ENCODE measurements at regions not wholly inside any gene's neighbourhood (a gene's known extent, or its start where the extent isn't known, plus 50 kb on each side); places are given as distances from the start of the nearest gene placed in this dataset.
"Not testable (repeated sequence)": the region's sequence is repeated elsewhere in the genome, so short reads cannot be mapped to it uniquely, and the experiment has no call there.

- no peak for DNase-seq
Observed at GRCh38 chr3:194867270-194867983, 181.7 kb downstream of the FAM43A start.

DNA sequence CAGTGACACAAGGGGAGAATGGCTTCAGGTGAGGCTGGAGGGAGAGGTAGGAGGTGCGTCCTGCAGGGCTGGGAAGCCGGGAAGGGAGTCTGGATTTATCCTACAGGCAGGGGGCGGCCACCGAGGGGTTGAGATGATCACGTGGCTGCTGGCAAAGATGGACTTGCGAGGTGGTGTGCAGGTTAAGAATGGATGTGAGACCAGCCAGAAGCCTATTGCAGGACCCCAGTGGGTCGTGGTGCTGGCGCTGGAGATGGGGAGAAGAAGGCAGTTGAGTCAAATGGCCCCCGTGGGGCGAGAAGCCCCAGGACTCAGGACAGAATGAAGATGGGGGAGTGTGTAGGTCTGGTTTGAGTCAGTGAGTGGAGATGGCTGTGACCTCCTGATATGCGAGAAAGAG lies 183.1 kb downstream of the FAM43A start:
- DNase-seq: no peak

DNA sequence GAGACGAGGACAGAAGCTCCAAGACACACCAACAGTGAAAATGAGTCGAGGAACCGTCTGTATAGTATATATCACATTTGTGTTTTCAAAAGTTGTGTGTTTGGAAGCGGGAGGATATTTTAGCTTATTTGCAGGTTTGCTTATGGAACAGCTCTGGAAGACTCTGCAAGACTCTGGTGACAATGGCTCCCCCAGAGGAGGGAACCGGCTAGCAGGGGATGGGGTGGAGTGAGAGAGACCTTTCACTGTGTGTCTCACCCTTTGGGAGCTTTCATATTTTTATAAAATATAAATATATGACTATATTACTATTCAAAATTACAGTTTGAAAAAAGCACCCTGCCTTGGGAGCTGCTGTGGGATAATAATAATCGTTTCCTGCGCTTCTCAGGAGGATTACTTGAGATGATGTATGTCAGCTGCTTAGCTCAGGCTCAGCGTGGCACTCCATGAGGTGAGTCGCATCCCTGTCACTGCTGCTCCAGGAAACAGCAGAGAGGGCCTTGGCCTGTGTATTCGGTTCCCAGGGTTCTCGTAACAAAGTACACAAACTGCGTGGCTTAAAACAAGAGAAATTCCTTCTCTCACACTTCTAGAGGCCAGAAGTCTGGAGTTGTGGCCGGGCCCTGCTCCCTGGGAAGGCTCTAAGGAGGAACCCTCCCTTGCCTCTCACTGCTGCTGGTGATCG lies 183.9 kb downstream of the FAM43A start:
- no peak for DNase-seq

DNA sequence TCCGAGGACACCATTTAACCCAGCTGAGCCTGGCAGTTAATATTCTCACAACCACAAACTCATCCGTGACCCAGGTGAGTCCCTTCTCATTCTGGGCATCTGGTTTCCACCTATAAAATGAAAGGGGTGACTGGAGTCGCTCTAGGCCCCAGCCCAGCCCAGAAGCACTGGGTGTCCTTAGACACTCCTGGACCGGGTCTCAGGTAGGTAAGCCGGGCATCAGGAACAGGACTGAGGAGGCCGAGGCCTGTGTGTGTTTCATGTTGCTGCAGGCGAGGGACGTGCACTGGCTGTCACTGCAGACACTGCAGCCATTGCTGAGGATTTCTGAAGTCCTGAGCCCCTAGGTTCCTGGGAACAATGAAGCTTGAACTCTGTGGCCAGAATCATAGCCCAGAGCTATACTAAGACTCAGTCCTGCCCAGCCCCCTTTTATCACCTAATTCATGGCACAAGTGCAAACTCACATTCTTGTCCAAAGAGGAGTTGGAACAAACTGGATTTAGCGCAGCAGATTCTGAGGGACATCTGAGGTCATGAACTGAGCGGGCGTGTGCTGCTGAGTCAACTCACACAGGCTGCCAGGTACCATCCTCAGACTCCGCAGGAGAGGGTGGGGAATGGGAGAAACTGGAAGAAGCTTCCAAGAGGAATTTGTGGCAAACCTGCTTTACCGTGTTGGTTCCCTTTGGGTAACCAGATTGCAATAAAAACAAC lies 184.9 kb downstream of the FAM43A start:
- no peak for DNase-seq

- DNase-seq: no peak
Observed at GRCh38 chr3:194871143-194871863, 185.6 kb downstream of the FAM43A start.

DNA sequence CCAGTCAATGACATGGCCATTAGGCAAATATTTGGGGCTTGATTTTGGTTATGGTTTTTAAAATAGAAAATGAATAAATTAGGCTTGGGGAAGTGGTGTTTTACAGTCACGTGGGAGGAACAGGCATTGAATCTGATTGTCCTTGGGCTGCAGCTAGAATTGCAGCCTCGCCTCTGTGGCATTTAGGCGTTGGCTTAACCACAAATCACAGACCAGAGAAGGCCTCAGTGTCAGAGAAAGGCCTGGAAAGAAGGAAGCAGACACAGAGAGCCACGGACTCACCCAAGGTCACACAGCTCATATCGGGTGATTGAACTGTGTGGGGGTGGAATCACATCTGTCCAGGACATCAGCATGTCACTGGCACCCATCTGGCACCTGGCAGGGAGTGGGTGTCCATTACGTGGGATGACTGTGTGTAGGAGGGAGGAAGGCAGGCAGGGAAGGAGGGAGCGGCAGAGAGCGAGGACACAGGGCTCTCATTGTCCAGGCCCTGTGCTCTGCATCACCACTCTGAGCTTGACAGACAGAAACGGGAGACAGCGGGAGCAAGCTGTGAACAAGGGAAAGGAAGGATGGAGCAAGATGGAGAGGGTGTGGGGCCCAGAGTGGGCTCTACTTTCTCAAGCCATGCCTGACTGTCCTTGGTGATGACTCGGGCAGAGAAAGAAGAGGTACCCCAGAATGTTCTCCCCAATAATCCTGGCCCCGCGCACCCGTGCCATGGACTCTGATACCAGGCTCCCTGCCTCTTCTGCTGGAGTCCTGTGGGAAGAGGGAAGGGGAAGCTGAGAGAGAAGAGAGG lies 186.4 kb downstream of the FAM43A start:
- no peak for DNase-seq

DNA sequence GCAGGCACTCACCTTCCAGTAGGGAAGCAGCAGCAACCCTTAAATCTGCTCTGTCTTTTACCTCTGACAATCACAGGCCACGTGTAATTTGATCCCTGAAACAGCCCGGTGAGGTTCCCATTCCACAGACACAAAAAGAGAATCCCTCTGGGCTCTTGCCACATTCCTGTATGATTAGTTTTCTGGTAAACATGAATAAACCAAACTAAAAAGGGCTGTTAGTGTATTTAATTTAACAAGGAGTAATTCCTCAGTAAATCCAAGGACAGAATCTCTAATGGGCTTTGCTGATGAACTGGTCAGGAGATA lies 186.9 kb downstream of the FAM43A start:
- DNase-seq: no peak

DNA sequence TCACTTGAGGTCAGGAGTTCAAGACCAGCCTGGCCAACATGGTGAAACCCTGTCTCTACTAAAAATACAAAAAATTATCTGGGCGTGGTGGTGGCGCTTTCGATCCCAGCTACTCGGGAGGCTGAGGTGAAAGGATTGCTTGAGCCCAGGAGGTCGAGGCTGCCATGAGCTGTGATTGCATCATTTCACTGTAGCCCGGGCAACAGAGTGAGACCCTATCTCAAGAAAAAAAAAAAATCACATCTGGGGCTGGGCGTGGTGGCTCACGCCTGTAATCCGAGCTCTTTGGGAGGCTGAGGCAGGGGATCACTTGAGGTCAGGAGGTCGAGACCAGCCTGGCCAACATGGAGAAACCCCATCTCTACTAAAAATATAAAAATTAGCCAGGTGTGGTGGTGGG lies 187.8 kb downstream of the FAM43A start:
- DNase-seq: not testable (repeated sequence)

DNA sequence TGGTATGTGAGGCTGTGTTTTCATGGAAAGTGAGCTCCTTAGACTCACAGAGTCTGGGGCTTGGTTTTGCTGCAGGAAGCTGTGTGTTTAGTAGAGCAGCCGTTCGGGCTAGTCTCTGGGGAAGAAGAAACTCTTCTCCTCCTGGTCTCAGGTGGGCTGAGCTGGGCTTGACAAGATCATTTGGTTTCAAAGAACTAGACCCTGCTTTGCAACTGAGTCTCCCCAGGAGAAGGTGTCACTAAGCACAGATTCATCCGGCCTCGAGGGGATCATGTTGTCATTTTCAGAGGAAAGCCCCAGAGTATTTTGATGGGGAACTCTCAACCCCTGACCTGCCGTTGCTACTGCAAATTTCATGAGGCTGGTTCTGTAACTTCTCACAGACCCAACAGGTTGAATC lies 188.5 kb downstream of the FAM43A start:
- no peak for DNase-seq

GRCh38 chr3:194874783-194875182 lies 189.1 kb downstream of the FAM43A start:
- no peak for DNase-seq

DNA sequence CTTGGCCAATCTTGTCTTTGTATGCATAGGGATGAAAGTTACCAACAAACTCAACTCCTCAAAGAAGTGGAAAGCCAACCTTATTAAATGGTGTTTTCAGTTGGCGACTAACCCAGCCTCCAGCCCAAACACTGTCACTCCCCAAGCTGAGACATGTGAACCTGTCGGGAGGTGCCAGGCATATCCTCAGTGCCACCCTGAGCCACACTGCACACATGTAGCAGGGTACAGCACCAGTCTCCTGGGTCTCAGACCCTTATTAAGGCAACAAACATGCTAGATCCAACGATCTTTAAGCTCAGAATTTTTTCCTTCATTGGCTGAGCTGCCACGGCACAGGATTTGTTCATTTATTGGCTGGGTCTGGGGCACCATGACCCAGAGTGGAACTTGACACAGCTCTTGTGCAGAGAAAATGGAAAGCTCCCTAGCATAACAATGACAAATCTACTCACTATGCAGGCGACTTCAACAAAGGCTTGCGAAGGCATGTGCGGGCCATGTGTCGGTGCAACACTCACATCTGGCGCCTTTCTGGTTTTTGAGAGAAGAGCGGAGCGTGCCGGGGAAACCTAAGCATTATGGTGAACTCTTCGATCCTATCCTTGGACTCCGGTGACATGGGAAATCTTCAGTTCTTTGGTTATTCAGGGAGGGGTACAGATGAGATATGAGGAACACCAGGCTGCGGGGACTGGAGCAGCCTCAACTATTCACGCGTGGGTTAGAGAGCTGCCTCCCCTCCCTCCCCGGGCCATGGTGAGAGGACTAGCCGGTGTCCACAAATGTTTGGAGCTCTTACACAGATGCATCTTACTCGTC lies 190.1 kb downstream of the FAM43A start:
- DNase-seq: no peak

- no peak for DNase-seq
Observed at GRCh38 chr3:194876403-194877095, 190.9 kb downstream of the FAM43A start.

GRCh38 chr3:194877291-194878119 lies 191.8 kb downstream of the FAM43A start:
- no peak for DNase-seq

- DNase-seq: peak; percentile 5
Observed at GRCh38 chr3:194879126-194879877, 193.6 kb downstream of the FAM43A start.

DNA sequence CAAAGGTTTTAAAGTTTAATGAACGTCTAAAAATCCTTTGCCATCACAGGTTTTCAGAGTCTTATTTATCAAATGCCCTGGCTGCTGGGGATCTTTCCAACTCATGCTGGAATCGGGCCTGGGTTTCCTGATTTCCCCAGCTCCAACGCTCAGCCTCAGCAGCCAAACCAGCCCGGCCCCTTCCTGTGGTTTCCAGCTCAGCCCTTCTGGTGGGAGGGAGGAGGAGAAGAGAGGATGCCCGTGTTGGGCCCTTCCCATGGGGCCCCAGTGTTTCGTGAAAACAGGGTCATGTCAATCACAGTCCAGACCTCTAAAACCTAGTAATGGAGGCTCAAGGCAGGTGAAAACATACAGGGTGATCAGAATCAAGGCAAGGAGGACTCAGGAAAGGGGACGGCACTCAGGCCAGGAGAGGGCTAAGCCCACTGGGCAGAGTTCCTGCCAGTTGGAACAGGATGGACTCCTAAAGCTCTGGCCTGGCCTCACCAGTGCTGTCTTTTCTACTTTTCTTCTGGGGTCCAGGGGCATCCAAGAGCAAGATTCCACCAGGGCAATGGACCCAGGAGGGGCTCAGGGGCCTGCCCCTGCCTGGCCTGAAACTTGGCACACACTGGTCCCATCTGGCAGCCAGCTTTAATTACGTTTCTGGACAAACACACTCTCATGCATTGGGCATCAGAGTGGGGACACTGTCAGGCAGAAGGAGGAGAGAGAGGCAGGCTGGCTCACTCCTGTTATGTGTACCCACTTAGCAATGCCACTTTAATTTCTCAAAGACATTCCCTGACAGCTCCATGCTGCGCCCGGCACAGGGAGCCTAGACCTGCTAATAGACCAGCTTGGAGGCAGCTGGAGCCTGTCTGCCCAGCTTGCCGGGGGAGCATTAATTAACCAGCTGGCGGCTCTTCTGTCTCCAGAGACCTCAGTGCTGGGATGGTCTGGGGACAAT lies 194.6 kb downstream of the FAM43A start:
- DNase-seq: no peak

GRCh38 chr3:194880940-194881925 lies 195.6 kb downstream of the FAM43A start:
- no peak for DNase-seq
